Activated naive CD4-positive, alpha-beta T cell treated with anti-CD3 and anti-CD28 coated beads for 36 hours (primary cell): ENCODE measurements at regions not wholly inside any gene's neighbourhood (a gene's known extent, or its start where the extent isn't known, plus 50 kb on each side); places are given as distances from the start of the nearest gene placed in this dataset.

Source experiments
- CTCF ChIA-PET: fragments of 350-600 bp; sonication (Branson Sonifier 250); formaldehyde crosslinking; loops from one replicate; lab custom pipeline; 2021; ENCODE audit warnings: antibody characterized with exemption; lab: Charles Lee
- DNase-seq: peaks from one replicate; pipeline ENCODE4 v3.0.0-alpha.2; 2020
- H3K27ac Mint-ChIP-seq: one replicate; pipeline ENCODE4 v1.8.0; 2021; ENCODE audit warnings: mild to moderate bottlenecking, mixed read lengths
- H3K27me3 Mint-ChIP-seq: one replicate; pipeline ENCODE4 v1.8.0; 2021; ENCODE audit warnings: low read depth, mixed read lengths
- H3K36me3 Mint-ChIP-seq: one replicate; pipeline ENCODE4 v1.8.0; 2021; ENCODE audit warnings: low read depth, mixed read lengths
- H3K4me1 Mint-ChIP-seq: one replicate; pipeline ENCODE4 v1.8.0; 2021; ENCODE audit warnings: low read depth, mixed read lengths
- H3K4me3 Mint-ChIP-seq: one replicate; pipeline ENCODE4 v1.8.0; 2021; ENCODE audit warnings: mild to moderate bottlenecking, moderate library complexity, mixed read lengths
- H3K9me3 Mint-ChIP-seq: one replicate; pipeline ENCODE4 v1.8.0; 2021; ENCODE audit warnings: mixed read lengths
- intact Hi-C: fragments of 100-400 bp; cut with micrococcal nuclease; formaldehyde crosslinking; loops from one replicate; pipeline ENCODE4 v1.15.1; 2023

- intact Hi-C loops = no loop called here
- Mint-ChIP-seq H3K4me1 (no peaks in the 10 kb centered on the region), H3K4me3 (no peak overlapping the region), H3K9me3 (no peaks in the 10 kb centered on the region), H3K36me3 (no peaks in the 10 kb centered on the region), H3K27me3 (no peaks in the 10 kb centered on the region), H3K27ac (no peak overlapping the region)
- CTCF ChIA-PET = no interaction called here
- no peak for DNase-seq
Observed at GRCh38 chr2:180759631-180760030, 220.8 kb upstream of the UBE2E3 start.

- Mint-ChIP-seq H3K9me3 (no peaks in the 10 kb centered on the region), H3K36me3 (no peaks in the 10 kb centered on the region), H3K27ac (no peak overlapping the region), H3K4me3 (no peak overlapping the region), H3K4me1 (no peaks in the 10 kb centered on the region), H3K27me3 (no peaks in the 10 kb centered on the region)
- CTCF ChIA-PET = interaction anchor here (0.8 kb wide), 1 partner anchor 226 kb away, joined by 4 read pairs; the partner anchor contains the start of gene UBE2E3
- DNase-seq = no peak
- intact Hi-C loops = no loop called here
Observed at GRCh38 chr2:180753809-180754761, 226.3 kb upstream of the UBE2E3 start.

- H3K27ac Mint-ChIP-seq = no peak overlapping the region
- CTCF ChIA-PET = interaction anchor here (0.6 to 0.7 kb wide), 2 partner anchors 69 to 327 kb away, joined by 3 to 4 read pairs; no protein-coding TSS in a partner anchor
- H3K9me3 Mint-ChIP-seq = no peaks in the 10 kb centered on the region
- no peak overlapping the region for H3K4me3 Mint-ChIP-seq
- DNase-seq = no peak
- H3K27me3 Mint-ChIP-seq = no peaks in the 10 kb centered on the region
- intact Hi-C loops = no loop called here
- no peaks in the 10 kb centered on the region for H3K4me1 Mint-ChIP-seq
- H3K36me3 Mint-ChIP-seq = no peaks in the 10 kb centered on the region
Observed at GRCh38 chr2:180751306-180751920, 229.0 kb upstream of the UBE2E3 start.

GRCh38 chr2:180747728-180748127, 232.7 kb upstream of the UBE2E3 start:
- intact Hi-C loops = loop anchor here (10.0 kb wide), 1 partner anchor 307 kb away; no protein-coding TSS in a partner anchor
- Mint-ChIP-seq H3K9me3 (no peaks in the 10 kb centered on the region), H3K27ac (no peak overlapping the region), H3K4me3 (no peak overlapping the region), H3K36me3 (no peaks in the 10 kb centered on the region), H3K4me1 (no peaks in the 10 kb centered on the region), H3K27me3 (no peaks in the 10 kb centered on the region)
- DNase-seq = no peak
- CTCF ChIA-PET = no interaction called here

DNA sequence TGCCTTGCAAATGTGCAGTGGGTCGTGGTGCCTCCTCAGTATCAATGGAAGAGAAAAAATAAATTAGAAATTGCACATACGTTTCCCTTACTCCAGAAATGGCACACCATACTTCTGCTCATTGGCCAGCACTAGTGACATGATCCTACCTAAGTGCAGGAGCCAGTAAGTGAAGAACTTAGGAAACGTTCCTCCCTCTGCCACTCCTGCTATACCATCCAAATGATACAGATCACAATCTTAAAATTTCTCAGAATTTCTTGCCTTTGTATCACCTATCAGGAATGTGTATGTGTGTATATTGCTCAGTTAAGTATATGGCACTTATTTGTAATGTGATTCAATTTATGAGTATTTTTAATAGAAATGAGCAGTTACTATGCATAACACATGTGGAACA, 237.0 kb upstream of the UBE2E3 start:
- no peak for DNase-seq
- CTCF ChIA-PET = no interaction called here
- Mint-ChIP-seq H3K27me3 (peaks cover 2% of the 10 kb centered on the region), H3K4me3 (no peak overlapping the region), H3K9me3 (no peaks in the 10 kb centered on the region), H3K27ac (no peak overlapping the region), H3K4me1 (no peaks in the 10 kb centered on the region), H3K36me3 (no peaks in the 10 kb centered on the region)
- intact Hi-C loops = loop anchor here (10.0 kb wide), 1 partner anchor 311 kb away; no protein-coding TSS in a partner anchor

DNA sequence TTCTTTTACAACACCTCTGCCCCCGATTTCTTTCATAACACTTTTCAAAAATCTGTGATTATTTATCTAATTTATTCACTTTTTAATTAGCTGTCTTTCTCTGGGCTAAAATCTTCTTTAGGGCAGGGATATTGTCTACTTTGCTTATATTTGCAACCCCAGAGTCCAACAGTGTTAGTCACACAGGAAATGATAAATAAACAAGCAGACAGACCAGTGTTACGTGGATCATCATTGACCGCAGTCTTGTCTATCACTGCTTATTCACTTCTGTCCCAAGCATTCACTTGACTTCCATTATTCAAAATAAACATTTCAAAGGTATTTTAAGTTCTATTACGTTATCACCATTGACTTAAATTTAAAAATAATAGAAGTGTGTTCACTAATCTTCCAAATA, 237.6 kb upstream of the UBE2E3 start:
- CTCF ChIA-PET = no interaction called here
- Mint-ChIP-seq H3K36me3 (no peaks in the 10 kb centered on the region), H3K4me1 (no peaks in the 10 kb centered on the region), H3K27me3 (peaks cover 2% of the 10 kb centered on the region), H3K27ac (no peak overlapping the region), H3K9me3 (no peaks in the 10 kb centered on the region), H3K4me3 (no peak overlapping the region)
- intact Hi-C loops = loop anchor here (10.0 kb wide), 1 partner anchor 312 kb away; no protein-coding TSS in a partner anchor
- no peak for DNase-seq

DNA sequence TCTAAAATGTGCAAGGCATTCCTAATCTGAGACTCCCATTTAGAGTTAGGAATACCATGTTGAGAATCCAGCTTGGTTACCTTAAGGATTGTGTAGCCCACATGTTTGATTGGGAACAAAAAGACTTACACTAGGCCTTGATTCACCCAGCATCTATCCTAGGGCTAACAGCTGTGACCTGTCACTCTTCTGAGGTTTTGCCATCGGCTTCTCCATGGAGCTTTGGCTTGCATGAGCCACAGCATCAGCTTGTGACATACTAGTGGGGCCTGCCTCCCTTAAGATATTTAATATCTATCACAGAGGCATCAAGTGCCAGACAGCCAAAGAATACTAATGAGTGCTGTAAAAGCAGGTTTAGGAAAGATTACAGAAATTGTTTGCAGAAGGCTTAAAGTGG, 241.3 kb upstream of the UBE2E3 start:
- no peak overlapping the region for H3K27ac Mint-ChIP-seq

DNA sequence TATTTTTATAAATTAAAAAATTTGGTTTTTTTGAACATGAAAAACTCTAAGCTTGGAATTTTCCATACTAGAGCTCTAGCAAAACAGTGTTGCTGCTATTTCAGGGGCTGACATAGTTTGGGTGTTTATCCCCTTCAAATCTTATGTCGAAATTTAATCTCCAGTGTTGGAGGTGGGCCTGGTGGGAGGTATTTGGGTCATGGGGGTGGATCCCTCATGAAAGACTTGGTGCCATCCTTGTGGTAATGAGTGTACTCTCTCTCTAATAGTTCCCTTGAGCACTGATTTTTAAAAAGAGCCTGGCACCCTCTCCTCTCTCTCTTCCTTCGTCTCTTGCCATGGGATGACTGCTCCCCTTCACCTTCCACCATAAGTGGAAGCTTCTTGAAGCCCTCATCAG, 244.6 kb upstream of the UBE2E3 start:
- Mint-ChIP-seq H3K9me3 (no peaks in the 10 kb centered on the region), H3K36me3 (no peaks in the 10 kb centered on the region), H3K4me1 (no peaks in the 10 kb centered on the region), H3K4me3 (no peak overlapping the region), H3K27ac (no peak overlapping the region), H3K27me3 (no peaks in the 10 kb centered on the region)
- intact Hi-C loops = no loop called here
- CTCF ChIA-PET = no interaction called here
- DNase-seq = no peak

More for the DNA sequence above, 241.3 kb upstream of the UBE2E3 start:
- H3K4me1 Mint-ChIP-seq = no peaks in the 10 kb centered on the region
- H3K4me3 Mint-ChIP-seq = no peak overlapping the region
- no peak for DNase-seq
- intact Hi-C loops = no loop called here
- H3K9me3 Mint-ChIP-seq = no peaks in the 10 kb centered on the region
- H3K36me3 Mint-ChIP-seq = no peaks in the 10 kb centered on the region
- CTCF ChIA-PET = no interaction called here
- H3K27me3 Mint-ChIP-seq = peaks cover 2% of the 10 kb centered on the region

DNA sequence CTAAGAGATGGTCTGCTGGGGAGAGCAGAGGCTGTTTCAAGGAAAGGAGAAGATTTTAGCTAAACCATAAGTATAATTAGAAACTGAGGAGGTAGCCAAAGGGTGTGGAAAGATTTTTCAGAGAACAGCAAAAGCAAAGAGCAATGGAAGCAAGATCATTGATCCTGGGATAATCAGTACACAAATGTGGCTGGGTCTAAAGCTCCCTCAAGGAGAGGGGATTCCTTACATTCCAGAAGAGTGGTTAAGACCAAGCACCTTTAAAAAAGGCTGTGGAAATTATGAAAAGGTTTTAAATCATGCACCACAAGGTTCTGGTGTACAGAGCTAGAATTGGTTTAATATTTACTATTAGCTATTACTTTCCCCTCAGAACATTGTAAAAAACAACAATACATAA, 246.0 kb upstream of the UBE2E3 start:
- intact Hi-C loops = no loop called here
- no peak for DNase-seq
- Mint-ChIP-seq H3K4me1 (no peaks in the 10 kb centered on the region), H3K4me3 (no peak overlapping the region), H3K27me3 (no peaks in the 10 kb centered on the region), H3K9me3 (no peaks in the 10 kb centered on the region), H3K27ac (no peak overlapping the region), H3K36me3 (no peaks in the 10 kb centered on the region)
- CTCF ChIA-PET = no interaction called here

GRCh38 chr2:180733330-180733729, 247.1 kb upstream of the UBE2E3 start:
- no peaks in the 10 kb centered on the region for H3K9me3 Mint-ChIP-seq
- no peaks in the 10 kb centered on the region for H3K36me3 Mint-ChIP-seq
- H3K27me3 Mint-ChIP-seq = peaks cover under 1% of the 10 kb centered on the region
- H3K27ac Mint-ChIP-seq = no peak overlapping the region
- no peaks in the 10 kb centered on the region for H3K4me1 Mint-ChIP-seq
- CTCF ChIA-PET = no interaction called here
- no peak overlapping the region for H3K4me3 Mint-ChIP-seq
- intact Hi-C loops = no loop called here
- no peak for DNase-seq

DNA sequence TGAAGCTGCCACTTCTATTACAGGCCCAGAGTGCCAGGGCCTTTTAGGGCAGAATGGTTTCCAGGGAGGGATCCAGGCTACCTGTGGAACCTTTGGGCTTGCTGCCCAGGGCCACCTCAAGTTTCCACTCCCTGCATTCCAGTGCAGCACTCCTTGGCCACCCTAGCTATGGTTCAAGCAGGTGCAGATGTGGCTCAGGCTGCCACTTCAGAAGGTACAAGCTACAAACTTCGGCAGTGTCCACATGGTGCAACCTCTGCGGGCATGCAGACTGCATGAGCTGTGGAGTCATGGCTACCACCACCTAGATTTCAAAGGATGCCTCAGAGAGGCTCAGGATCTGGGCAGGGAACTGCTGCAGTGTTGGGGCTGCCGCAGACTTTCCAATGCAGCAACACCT, 248.1 kb upstream of the UBE2E3 start:
- Mint-ChIP-seq H3K4me3 (no peak overlapping the region), H3K4me1 (no peaks in the 10 kb centered on the region), H3K27me3 (peaks cover 4% of the 10 kb centered on the region), H3K9me3 (no peaks in the 10 kb centered on the region), H3K36me3 (no peaks in the 10 kb centered on the region), H3K27ac (no peak overlapping the region)
- CTCF ChIA-PET = no interaction called here
- intact Hi-C loops = no loop called here
- no peak for DNase-seq

GRCh38 chr2:180730976-180731375, 249.4 kb upstream of the UBE2E3 start:
- CTCF ChIA-PET = no interaction called here
- Mint-ChIP-seq H3K4me3 (no peak overlapping the region), H3K9me3 (no peaks in the 10 kb centered on the region), H3K36me3 (no peaks in the 10 kb centered on the region), H3K27ac (no peak overlapping the region), H3K27me3 (peaks cover 5% of the 10 kb centered on the region), H3K4me1 (no peaks in the 10 kb centered on the region)
- intact Hi-C loops = no loop called here
- no peak for DNase-seq
